ENCODE measurements at regions not wholly inside any gene's neighbourhood (a gene's known extent, or its start where the extent isn't known, plus 50 kb on each side); places are given as distances from the start of the nearest gene placed in this dataset.

GRCh38 chr5:45826055-45826454, 129.9 kb upstream of the HCN1 start (continued):
- no peak for TF ChIP-seq USF2 (IDR thresholded peaks at IDR 0.05; ENCODE audit: borderline replicate concordance, low read depth, low read length)

GRCh38 chr5:45800331-45800730, 104.2 kb upstream of the HCN1 start:
- Histone ChIP-seq H3K36me3 (replicated peaks in 1 of 2; ENCODE audit: control insufficient read depth in 1 of 2, insufficient read depth in 2 of 2, low read length in 1 of 2) (no peaks in the 10 kb centered on the region), H3K27ac (ENCODE audit: low read depth in 2 of 2, low read length in 1 of 2) (no peak overlapping the region), H3K4me3 (ENCODE audit: low read depth in 2 of 2, low read length in 1 of 2) (no peak overlapping the region), H3K27me3 (ENCODE audit: insufficient read depth) (no peaks in the 10 kb centered on the region), H3K4me2 (no peak overlapping the region), H4K20me1 (ENCODE audit: insufficient read depth) (no peaks in the 10 kb centered on the region), H3K9me3 (peaks cover 7% of the 10 kb centered on the region), H3K9me2 (no peaks in the 10 kb centered on the region), H3K9ac (no peak overlapping the region), H3K4me1 (ENCODE audit: control insufficient read depth in 1 of 2, insufficient read depth in 2 of 2, low read depth in 1 of 2, low read length in 1 of 2) (no peaks in the 10 kb centered on the region), H3K79me2 (ENCODE audit: insufficient read depth) (no peaks in the 10 kb centered on the region), H3F3A (replicated peaks; ENCODE audit: insufficient read depth) (no peaks in the 10 kb centered on the region), H2AFZ (ENCODE audit: low read depth) (no peak overlapping the region)
- WGBS (ENCODE audit: low lambda C conversion rate): 0% methylated on average over 1 of the region's 2 CpGs
- ChIA-PET CTCF (no interaction called here), POLR2A (no interaction called here)
- DNase-seq: no peak
- TF ChIP-seq USF2 (IDR thresholded peaks at IDR 0.05; ENCODE audit: borderline replicate concordance, low read depth, low read length) (no peak), SIN3A (IDR thresholded peaks at IDR 0.05; ENCODE audit: borderline replicate concordance, low read depth, low read length) (no peak), NFIC (IDR thresholded peaks at IDR 0.05; ENCODE audit: borderline replicate concordance) (no peak), RCOR1 (IDR thresholded peaks at IDR 0.05; ENCODE audit: low read length) (no peak), FOSL2 (IDR thresholded peaks at IDR 0.05; ENCODE audit: borderline replicate concordance, low read depth) (no peak), TEAD4 (IDR thresholded peaks at IDR 0.05; ENCODE audit: borderline replicate concordance, insufficient read depth) (no peak), FOXM1 (IDR thresholded peaks at IDR 0.05; ENCODE audit: low read depth) (no peak), ZBTB33 (IDR thresholded peaks at IDR 0.05; ENCODE audit: borderline replicate concordance, low read depth) (no peak), ELF1 (IDR thresholded peaks at IDR 0.05) (no peak), RFX5 (IDR thresholded peaks at IDR 0.05; ENCODE audit: low read length) (no peak), MAX (IDR thresholded peaks at IDR 0.05; ENCODE audit: low read depth) (no peak), EZH2phosphoT487 (IDR thresholded peaks at IDR 0.05; ENCODE audit: borderline replicate concordance, low read depth) (no peak), GABPA (IDR thresholded peaks at IDR 0.05; ENCODE audit: low read depth) (no peak), EP300 (IDR thresholded peaks at IDR 0.05; ENCODE audit: borderline replicate concordance in 1 of 2, low read depth in 1 of 2, low read length in 1 of 2) (no peak), CHD2 (IDR thresholded peaks at IDR 0.05; ENCODE audit: low read length, partially characterized antibody) (no peak), RXRA (IDR thresholded peaks at IDR 0.05; ENCODE audit: borderline replicate concordance, low read depth) (no peak), MEF2A (IDR thresholded peaks at IDR 0.05; ENCODE audit: borderline replicate concordance, low read depth) (no peak), GATA2 (CRISPR knock-in tag; IDR thresholded peaks at IDR 0.05) (no peak), TCF12 (IDR thresholded peaks at IDR 0.05) (no peak)
